ENCODE measurements at regions not wholly inside any gene's neighbourhood (a gene's known extent, or its start where the extent isn't known, plus 50 kb on each side); places are given as distances from the start of the nearest gene placed in this dataset.
A peak's percentile ranks its signal among the peaks of the same experiment; 100 is the strongest.

- DNase-seq (ENCODE audit: low read depth) = no peak
Observed at GRCh38 chr4:158007566-158007965, 165.3 kb downstream of the GASK1B start.

DNA sequence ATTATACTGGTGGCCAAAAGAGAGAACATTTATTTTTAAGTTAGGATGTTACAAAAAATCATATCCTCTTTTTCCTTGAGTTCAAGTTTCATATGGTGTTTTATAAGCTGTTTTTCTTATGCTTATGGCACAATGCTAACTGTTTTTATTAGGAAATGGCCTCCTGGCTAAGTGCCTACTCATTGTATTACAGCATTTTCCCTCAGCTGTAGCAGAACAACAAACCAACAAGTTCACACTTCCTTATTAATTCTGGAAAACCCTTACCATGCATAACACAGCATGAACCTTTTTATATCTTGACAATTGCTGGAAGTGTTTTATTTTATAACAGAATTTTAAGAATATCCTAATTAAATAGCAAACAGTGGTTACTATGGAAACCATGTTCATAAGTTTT is 165.8 kb downstream of the GASK1B start:
- DNase-seq (ENCODE audit: low read depth) = no peak

DNA sequence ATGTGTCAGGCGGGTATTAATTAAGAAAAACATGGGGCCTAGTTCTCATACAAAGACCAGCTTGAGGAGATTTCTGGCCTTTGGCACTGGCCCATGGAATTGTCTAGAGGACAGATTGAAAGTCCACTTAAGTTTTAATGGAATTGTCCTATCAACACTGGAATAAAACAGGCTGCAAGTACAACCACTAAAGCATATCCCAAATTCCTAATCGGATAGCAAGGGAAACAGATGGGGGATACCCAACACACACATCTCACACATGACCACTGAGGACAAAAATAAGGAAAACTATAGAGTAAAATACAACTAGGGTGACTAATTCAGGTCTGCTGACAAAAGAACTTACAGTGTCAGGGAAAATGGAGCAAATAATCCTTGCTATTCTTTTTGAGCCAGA is 167.8 kb downstream of the GASK1B start:
- DNase-seq (ENCODE audit: low read depth) = no peak

GRCh38 chr4:158004101-158004500 is 168.7 kb downstream of the GASK1B start:
- no peak for DNase-seq (ENCODE audit: low read depth)

DNA sequence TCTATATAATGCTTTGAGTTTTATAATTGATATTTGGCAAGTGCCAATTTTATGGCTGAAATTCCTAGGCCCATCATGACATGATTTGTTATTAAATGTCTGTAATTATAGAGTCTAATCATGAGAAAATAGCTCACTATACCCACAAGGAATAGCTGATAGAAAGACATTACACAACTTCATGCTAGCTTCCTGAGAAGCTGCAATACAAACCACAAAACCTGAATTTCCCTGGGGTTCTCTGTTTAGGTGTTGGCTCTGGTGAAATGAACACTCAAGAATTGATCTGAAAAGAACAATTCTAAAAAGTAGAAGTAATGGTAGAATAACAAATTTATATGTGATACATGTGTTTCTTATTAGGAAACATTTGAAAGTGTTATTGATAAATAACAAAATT is 169.6 kb downstream of the GASK1B start:
- DNase-seq (ENCODE audit: low read depth) = no peak

DNA sequence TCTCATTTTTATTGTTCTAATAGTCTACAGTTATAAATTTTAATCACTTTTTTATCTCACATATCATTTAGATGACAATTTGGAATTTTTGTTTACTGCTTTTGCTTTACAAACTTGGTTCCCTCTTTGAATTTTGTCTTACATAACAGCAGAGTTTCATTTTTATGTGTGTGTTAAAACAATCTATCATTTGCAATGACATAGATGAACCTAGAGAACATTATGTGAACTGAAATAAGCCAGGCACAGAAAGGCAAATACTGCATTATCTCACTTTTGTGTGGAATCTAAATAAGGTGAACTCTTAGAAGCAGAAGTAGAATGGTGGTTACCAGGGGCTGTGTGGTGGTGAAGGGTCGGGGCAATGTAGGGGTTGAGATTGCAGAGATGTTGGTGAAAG is 170.7 kb downstream of the GASK1B start:
- DNase-seq (ENCODE audit: low read depth) = no peak

- DNase-seq (ENCODE audit: low read depth) = no peak
Observed at GRCh38 chr4:158001756-158002155, 171.1 kb downstream of the GASK1B start.

GRCh38 chr4:157999723-158000122 is 173.1 kb downstream of the GASK1B start:
- no peak for DNase-seq (ENCODE audit: low read depth)

- no peak for DNase-seq (ENCODE audit: low read depth)
Observed at GRCh38 chr4:157997296-157997695, 175.5 kb downstream of the GASK1B start.

- DNase-seq (ENCODE audit: low read depth) = no peak
Observed at GRCh38 chr4:157996061-157997028, 176.5 kb downstream of the GASK1B start.

GRCh38 chr4:157994863-157995262 is 178.0 kb downstream of the GASK1B start:
- no peak for DNase-seq (ENCODE audit: low read depth)

DNA sequence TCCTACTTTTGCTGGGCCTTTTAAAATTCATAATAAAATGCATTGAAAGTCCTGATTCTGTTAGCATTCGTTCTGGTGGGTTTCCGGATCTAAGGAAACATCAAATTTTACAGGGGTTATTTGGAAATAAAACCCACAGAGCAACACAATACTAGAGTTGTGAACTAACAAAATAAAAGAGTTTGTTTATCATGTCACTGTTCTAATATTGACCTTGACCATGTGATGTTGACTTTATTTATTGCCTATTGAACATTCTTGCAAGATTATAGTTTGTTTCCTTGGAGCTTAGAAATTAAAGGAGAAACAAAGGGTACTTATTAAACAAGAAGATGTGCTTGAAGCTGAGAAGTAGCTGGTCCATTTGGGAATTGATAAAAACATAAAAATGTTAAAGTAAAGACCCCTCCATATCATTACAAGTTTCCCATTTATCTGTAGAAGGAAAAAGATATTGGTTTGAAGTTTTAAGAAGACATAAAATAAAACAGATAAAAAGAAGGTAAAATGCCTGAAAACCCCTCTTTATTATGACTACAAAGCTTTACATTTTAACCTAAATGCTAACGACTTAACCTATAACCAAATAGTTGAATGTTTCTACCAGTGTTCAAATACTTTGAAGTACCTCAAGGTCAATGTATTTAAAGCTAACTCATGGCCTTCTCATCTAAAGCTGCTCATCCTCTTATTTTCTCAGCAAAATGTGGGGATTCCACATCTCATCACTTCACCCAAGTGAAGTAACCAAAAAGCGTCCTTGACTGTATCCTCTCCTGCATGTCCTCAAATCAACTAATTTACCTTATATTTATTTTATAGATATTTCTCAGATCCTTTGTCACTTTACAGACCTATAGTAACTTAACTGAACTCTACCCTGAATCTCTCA is 179.6 kb downstream of the GASK1B start:
- no peak for DNase-seq (ENCODE audit: low read depth)

- peak; percentile 44 for DNase-seq (ENCODE audit: low read depth)
Observed at GRCh38 chr4:157992038-157992705, 180.7 kb downstream of the GASK1B start.

GRCh38 chr4:157988641-157989040 is 184.2 kb downstream of the GASK1B start:
- DNase-seq (ENCODE audit: low read depth) = no peak

GRCh38 chr4:157984285-157984911 is 188.4 kb downstream of the GASK1B start:
- DNase-seq (ENCODE audit: low read depth) = no peak

GRCh38 chr4:157983300-157983699 is 189.5 kb downstream of the GASK1B start:
- DNase-seq (ENCODE audit: low read depth) = no peak

- no peak for DNase-seq (ENCODE audit: low read depth)
Observed at GRCh38 chr4:157980158-157980557, 192.7 kb downstream of the GASK1B start.

DNA sequence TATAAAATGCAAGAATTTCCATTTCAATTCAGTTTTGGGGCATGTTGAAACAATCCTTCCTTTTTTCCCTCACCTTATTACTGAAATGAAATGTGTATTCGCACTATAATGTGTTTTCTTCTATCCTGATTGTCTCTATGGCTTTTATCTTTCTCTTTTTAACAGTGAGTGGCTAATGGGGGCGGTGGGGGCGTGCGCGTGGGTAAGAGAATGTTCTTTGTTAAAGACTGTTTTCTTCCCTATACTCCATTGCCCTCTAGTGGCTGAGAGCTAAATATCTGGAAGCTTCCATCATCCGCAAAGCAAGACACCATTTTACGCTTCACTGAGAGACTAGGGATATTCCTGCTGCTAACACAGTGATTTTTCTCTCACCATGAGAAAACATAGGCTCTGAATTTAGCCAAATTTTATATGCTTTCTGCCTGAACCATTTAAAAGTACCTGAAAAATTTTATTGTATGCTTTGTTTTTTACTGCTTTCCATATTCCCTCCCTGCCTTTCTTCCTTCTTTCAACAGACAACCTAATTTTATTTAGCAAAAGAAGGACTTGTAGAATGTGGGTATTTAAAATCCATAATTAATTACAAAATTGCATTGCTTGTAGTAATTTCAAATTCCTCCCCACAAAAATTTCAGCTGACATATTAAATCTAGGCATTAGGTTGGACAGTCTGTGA is 194.0 kb downstream of the GASK1B start:
- DNase-seq (ENCODE audit: low read depth) = peak; percentile 39

- no peak for DNase-seq (ENCODE audit: low read depth)
Observed at GRCh38 chr4:157977086-157977485, 195.7 kb downstream of the GASK1B start.

- no peak for DNase-seq (ENCODE audit: low read depth)
Observed at GRCh38 chr4:157973297-157973696, 199.5 kb downstream of the GASK1B start.

DNA sequence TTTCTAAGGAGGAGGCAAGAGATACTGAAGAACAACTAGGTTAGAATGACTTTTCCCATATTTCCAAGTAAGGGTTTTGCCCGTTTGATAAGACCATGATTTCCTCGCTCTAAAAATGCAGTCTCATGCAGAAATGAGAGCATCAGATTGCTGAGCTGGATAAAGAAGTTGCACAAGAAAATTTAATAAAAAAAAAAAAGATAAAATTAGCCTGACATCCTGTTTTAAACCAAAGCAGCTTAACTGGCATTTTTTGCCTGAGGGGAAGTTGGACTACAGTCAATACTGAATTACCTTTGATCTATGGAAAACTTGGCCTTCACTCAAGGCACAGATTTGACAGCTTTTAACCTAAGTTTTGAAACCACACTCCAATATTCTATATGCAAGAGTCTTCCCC is 208.4 kb downstream of the GASK1B start:
- no peak for DNase-seq (ENCODE audit: low read depth)
